SH-SY5Y (cell line): ENCODE measurements at regions not wholly inside any gene's neighbourhood (a gene's known extent, or its start where the extent isn't known, plus 50 kb on each side); places are given as distances from the start of the nearest gene placed in this dataset.

ENCODE experiments used
- GATA2 ChIP-seq: IDR thresholded peaks from 2 replicates; pipeline ENCODE4 v1.6.1; 2011; ENCODE audit warnings: mild to moderate bottlenecking, low read depth, low read length
- GATA3 ChIP-seq: IDR thresholded peaks from 2 replicates; pipeline ENCODE4 v1.6.1; 2011; ENCODE audit warnings: low read depth, mild to moderate bottlenecking, low read length, moderate library complexity

DNA sequence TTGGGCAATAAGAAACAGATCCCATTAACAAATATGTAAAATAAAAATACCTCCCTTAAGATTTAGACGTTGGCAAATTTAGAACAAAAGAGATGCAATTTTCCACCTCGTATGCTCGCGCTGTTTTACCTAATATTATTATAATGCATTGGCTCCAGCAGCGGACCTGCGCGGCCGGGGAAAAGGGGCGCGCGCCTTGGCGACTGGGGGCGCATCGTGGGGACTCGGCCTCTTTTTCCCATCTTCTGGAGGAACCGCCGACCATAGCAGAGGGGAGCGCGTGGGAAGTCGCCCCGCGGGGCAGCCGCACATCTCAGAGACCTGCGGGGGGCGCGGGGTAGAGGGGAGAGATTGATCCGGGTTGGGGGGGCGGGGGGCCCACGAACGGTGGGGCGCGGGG, 139.4 kb upstream of the MKI67 start:
- TF ChIP-seq GATA3 = no peak
- TF ChIP-seq GATA2 = no peak
